Left ventricle myocardium inferior (tissue), 1 donor: ENCODE measurements at regions not wholly inside any gene's neighbourhood (a gene's known extent, or its start where the extent isn't known, plus 50 kb on each side); places are given as distances from the start of the nearest gene placed in this dataset.

ENCODE experiments used
- DNase-seq: peaks from one replicate; pipeline ENCODE4 v3.0.0-alpha.2; 2020
- H3K27ac ChIP-seq: fragments of 200-600 bp; replicated peaks from 2 replicates; pipeline ENCODE4 v1.8.0; 2021
- H3K27me3 ChIP-seq: fragments of 200-600 bp; 2 replicates; pipeline ENCODE4 v1.8.0; 2021; ENCODE audit warnings: low read depth
- H3K36me3 ChIP-seq: fragments of 200-600 bp; 2 replicates; pipeline ENCODE4 v1.8.0; 2021
- H3K4me1 ChIP-seq: fragments of 200-600 bp; 2 replicates; pipeline ENCODE4 v1.8.0; 2021
- H3K4me3 ChIP-seq: fragments of 200-600 bp; 2 replicates; pipeline ENCODE4 v1.8.0; 2021; ENCODE audit warnings: mild to moderate bottlenecking, moderate library complexity
- H3K9me3 ChIP-seq: fragments of 200-600 bp; replicated peaks from 2 replicates; pipeline ENCODE4 v1.8.0; 2021
- intact Hi-C: fragments of 100-400 bp; cut with micrococcal nuclease; formaldehyde crosslinking; loops from one replicate; pipeline ENCODE4 v1.11.0; 2022
- TF ChIP-seq, protein P1 (sequence below): fragments of 200-600 bp; IDR thresholded peaks from 2 replicates; pipeline ENCODE4 v1.8.0; 2021; ENCODE audit warnings: antibody characterized with exemption, mild to moderate bottlenecking, borderline replicate concordance
- donor health status: DM: no; HTN: yes; CAD: no; lungs with severe emphysema.

- DNase-seq = no peak
- H3K4me3 ChIP-seq = no peak overlapping the region
- H3K36me3 ChIP-seq = no peaks in the 10 kb centered on the region
- H3K4me1 ChIP-seq = no peaks in the 10 kb centered on the region
- TF ChIP-seq, protein P1, sequence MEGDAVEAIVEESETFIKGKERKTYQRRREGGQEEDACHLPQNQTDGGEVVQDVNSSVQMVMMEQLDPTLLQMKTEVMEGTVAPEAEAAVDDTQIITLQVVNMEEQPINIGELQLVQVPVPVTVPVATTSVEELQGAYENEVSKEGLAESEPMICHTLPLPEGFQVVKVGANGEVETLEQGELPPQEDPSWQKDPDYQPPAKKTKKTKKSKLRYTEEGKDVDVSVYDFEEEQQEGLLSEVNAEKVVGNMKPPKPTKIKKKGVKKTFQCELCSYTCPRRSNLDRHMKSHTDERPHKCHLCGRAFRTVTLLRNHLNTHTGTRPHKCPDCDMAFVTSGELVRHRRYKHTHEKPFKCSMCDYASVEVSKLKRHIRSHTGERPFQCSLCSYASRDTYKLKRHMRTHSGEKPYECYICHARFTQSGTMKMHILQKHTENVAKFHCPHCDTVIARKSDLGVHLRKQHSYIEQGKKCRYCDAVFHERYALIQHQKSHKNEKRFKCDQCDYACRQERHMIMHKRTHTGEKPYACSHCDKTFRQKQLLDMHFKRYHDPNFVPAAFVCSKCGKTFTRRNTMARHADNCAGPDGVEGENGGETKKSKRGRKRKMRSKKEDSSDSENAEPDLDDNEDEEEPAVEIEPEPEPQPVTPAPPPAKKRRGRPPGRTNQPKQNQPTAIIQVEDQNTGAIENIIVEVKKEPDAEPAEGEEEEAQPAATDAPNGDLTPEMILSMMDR = no peak
- no peak overlapping the region for H3K27ac ChIP-seq
- peaks cover 5% of the 10 kb centered on the region for H3K27me3 ChIP-seq
- no peaks in the 10 kb centered on the region for H3K9me3 ChIP-seq
- intact Hi-C loops = no loop called here
Measured at GRCh38 chr9:16057541-16057940, 504.7 kb downstream of the CCDC171 start.

DNA sequence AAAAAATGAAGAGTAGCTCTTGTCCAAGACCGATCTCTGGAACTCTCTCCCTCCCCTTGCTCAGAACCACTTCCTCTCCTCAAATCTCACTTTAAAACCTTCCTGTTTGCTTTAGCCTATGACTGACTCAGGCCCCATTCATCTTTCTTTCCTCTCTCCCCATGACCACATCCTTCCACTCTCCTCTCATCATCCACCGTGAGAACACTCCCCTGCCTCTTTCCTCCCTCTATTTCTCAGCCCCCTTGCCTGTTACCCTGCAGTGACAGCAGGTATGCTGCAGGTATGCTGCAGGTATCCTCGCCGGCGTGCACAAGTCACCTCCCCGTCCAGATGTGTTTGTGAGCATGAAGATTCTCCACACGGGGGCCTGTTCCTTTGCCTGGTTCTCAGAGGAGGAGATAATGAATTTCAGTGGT is 505.3 kb downstream of the CCDC171 start:
- Histone ChIP-seq H3K27ac (no peak overlapping the region), H3K36me3 (no peaks in the 10 kb centered on the region), H3K4me3 (no peak overlapping the region), H3K4me1 (no peaks in the 10 kb centered on the region), H3K9me3 (no peaks in the 10 kb centered on the region), H3K27me3 (peaks cover 5% of the 10 kb centered on the region)
- DNase-seq = no peak
- intact Hi-C loops = no loop called here
- TF ChIP-seq, protein P1 = no peak

DNA sequence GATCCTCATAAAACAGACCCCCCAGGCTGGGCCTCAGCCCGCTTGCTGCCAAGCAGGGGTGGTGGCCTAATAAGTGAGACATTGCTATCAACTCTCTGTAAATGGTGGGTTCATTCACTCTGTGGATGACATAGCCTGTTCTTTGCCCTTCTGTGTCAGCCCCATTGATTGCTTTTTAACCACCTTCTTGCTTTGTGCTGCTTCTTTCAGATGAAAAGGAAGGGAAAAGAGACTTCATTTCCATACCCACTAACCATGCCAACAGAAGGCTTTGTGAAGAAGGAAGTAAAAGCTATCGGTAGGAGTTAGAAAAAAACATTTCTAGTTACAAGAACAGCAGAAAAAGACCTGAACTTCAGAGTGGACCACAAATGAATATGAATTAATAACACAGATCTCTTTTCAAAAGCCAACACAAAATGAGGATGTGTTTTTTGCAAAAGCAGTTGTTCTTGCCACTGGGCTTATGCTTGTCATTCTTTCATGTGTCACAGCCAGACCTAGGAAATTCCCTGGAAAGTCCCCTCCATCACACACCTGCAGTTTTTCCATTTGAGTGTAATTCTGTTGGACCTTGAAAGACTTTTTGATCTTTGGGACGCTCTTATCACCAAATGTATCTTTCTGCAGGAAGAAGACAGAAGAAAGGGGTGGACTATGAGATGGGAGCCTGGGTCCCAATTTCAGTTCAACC is 507.7 kb downstream of the CCDC171 start:
- H3K4me1 ChIP-seq = no peaks in the 10 kb centered on the region
- H3K27ac ChIP-seq = no peak overlapping the region
- TF ChIP-seq, protein P1 = no peak
- H3K4me3 ChIP-seq = no peak overlapping the region
- peaks cover 5% of the 10 kb centered on the region for H3K27me3 ChIP-seq
- intact Hi-C loops = no loop called here
- H3K36me3 ChIP-seq = no peaks in the 10 kb centered on the region
- no peak for DNase-seq
- no peaks in the 10 kb centered on the region for H3K9me3 ChIP-seq

DNA sequence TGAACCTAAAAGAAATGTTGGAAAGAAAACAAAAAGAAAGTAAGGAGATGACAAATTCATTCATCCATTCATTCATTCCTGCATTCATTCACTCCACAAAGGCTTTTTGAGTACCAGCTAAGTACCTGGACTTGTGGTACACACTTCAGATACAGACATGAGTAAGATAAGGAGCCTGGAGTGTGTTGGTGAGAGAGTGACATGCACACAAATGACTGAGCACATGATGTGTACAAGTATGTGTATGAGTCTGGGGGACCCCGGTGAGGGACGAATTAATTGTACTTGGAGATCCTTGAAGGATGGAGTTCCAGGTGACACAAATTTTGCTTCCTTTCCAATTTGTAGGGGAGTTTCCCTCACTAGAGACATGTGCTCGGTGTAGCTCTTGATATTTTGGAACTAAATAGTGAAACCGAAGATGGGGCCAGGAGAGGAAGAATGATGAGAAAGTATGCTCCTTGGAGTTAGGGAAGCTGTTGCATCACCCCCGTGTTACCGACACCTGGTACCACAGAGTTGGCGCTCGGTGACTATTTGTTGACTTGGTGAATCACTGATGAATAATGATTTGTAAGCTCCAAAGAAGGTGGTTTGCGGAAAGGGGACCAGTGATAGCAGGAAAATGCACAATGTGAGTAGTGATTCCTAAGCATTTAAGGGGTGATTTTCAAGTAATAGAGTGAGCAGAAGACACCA is 509.8 kb downstream of the CCDC171 start:
- intact Hi-C loops = no loop called here
- no peaks in the 10 kb centered on the region for H3K4me1 ChIP-seq
- no peak overlapping the region for H3K27ac ChIP-seq
- H3K27me3 ChIP-seq = peaks cover 5% of the 10 kb centered on the region
- TF ChIP-seq, protein P1 = no peak
- H3K4me3 ChIP-seq = no peak overlapping the region
- H3K9me3 ChIP-seq = peaks cover 2% of the 10 kb centered on the region
- no peaks in the 10 kb centered on the region for H3K36me3 ChIP-seq
- DNase-seq = no peak

GRCh38 chr9:16063241-16063591 is 510.4 kb downstream of the CCDC171 start:
- H3K36me3 ChIP-seq = no peaks in the 10 kb centered on the region
- intact Hi-C loops = no loop called here
- H3K9me3 ChIP-seq = peaks cover 3% of the 10 kb centered on the region
- TF ChIP-seq, protein P1 = no peak
- H3K27me3 ChIP-seq = peaks cover 5% of the 10 kb centered on the region
- H3K4me3 ChIP-seq = no peak overlapping the region
- no peaks in the 10 kb centered on the region for H3K4me1 ChIP-seq
- no peak overlapping the region for H3K27ac ChIP-seq
- no peak for DNase-seq
